Uterus (tissue), 2 donors: ENCODE measurements at regions not wholly inside any gene's neighbourhood (a gene's known extent, or its start where the extent isn't known, plus 50 kb on each side); places are given as distances from the start of the nearest gene placed in this dataset.

Experiments used
- CTCF ChIP-seq, 4 experiments: fragments of 200-600 bp in 2 of 4; fragments of 450-650 bp in 2 of 4; sonication (generic) in 2 of 4; IDR thresholded peaks; one replicate each; pipeline ENCODE4 v1.5.1; 2016 to 2019; ENCODE audit warnings: antibody characterized with exemption in 4 of 4, mild to moderate bottlenecking in 2 of 4, moderate library complexity in 1 of 4
- POLR2A ChIP-seq, 2 donors: fragments of 450-650 bp; IDR thresholded peaks; one replicate each; pipeline ENCODE4 v1.6.1; 2016; ENCODE audit warnings: antibody characterized with exemption in 2 of 2, mild to moderate bottlenecking in 1 of 2, moderate library complexity in 1 of 2

- no peak for TF ChIP-seq POLR2A (IDR thresholded peaks at IDR 0.05)
- TF ChIP-seq CTCF (IDR thresholded peaks at IDR 0.05) = no peak
Measured at GRCh38 chr5:163607256-163607655, 101.8 kb downstream of the MAT2B start.
